Stimulated activated CD4-positive, alpha-beta T cell treated with anti-CD3 and anti-CD28 coated beads, TNF-alpha, amount 100 ng/mL, for 4 hours (primary cell): ENCODE measurements at regions not wholly inside any gene's neighbourhood (a gene's known extent, or its start where the extent isn't known, plus 50 kb on each side); places are given as distances from the start of the nearest gene placed in this dataset.
"Not testable (repeated sequence)": the region's sequence is repeated elsewhere in the genome, so short reads cannot be mapped to it uniquely, and the experiment has no call there.

Source experiments
- DNase-seq, 3 experiments: peaks; one replicate each; pipeline ENCODE4 v3.0.0-alpha.2; 2020; ENCODE audit warnings: low read depth in 3 of 3

- no peak for DNase-seq
Measured at GRCh38 chr1:99501871-99502270, 144.0 kb upstream of the PALMD start.

GRCh38 chr1:99502400-99502799 is 143.5 kb upstream of the PALMD start:
- no peak for DNase-seq

- DNase-seq = no peak
Measured at GRCh38 chr1:99503276-99503747, 142.6 kb upstream of the PALMD start.

- DNase-seq = no peak
Measured at GRCh38 chr1:99504287-99504686, 141.6 kb upstream of the PALMD start.

GRCh38 chr1:99506631-99507030 is 139.3 kb upstream of the PALMD start:
- no peak for DNase-seq

GRCh38 chr1:99507446-99507845 is 138.5 kb upstream of the PALMD start:
- DNase-seq = not testable (repeated sequence)

- no peak for DNase-seq
Measured at GRCh38 chr1:99507906-99508732, 137.8 kb upstream of the PALMD start.

- not testable (repeated sequence) for DNase-seq
Measured at GRCh38 chr1:99508733-99509445, 137.0 kb upstream of the PALMD start.

GRCh38 chr1:99514823-99515552 is 130.9 kb upstream of the PALMD start:
- DNase-seq = not testable (repeated sequence)

- no peak for DNase-seq
Measured at GRCh38 chr1:99516141-99516540, 129.8 kb upstream of the PALMD start.

- DNase-seq = no peak
Measured at GRCh38 chr1:99520121-99520520, 125.8 kb upstream of the PALMD start.

GRCh38 chr1:99525331-99525730 is 120.6 kb upstream of the PALMD start:
- DNase-seq = no peak

GRCh38 chr1:99527078-99527477 is 118.8 kb upstream of the PALMD start:
- DNase-seq = no peak

- no peak for DNase-seq
Measured at GRCh38 chr1:99527545-99527944, 118.4 kb upstream of the PALMD start.

GRCh38 chr1:99529002-99529401 is 116.9 kb upstream of the PALMD start:
- no peak for DNase-seq

- DNase-seq = no peak
Measured at GRCh38 chr1:99531578-99532275, 114.2 kb upstream of the PALMD start.

- DNase-seq = no peak
Measured at GRCh38 chr1:99532276-99532580, 113.7 kb upstream of the PALMD start.

- DNase-seq = no peak
Measured at GRCh38 chr1:99533909-99534637, 111.8 kb upstream of the PALMD start.

GRCh38 chr1:99534638-99534930 is 111.3 kb upstream of the PALMD start:
- DNase-seq = no peak

GRCh38 chr1:99535470-99536164 is 110.3 kb upstream of the PALMD start:
- DNase-seq = no peak
